ENCODE measurements at regions not wholly inside any gene's neighbourhood (a gene's known extent, or its start where the extent isn't known, plus 50 kb on each side); places are given as distances from the start of the nearest gene placed in this dataset.

DNA sequence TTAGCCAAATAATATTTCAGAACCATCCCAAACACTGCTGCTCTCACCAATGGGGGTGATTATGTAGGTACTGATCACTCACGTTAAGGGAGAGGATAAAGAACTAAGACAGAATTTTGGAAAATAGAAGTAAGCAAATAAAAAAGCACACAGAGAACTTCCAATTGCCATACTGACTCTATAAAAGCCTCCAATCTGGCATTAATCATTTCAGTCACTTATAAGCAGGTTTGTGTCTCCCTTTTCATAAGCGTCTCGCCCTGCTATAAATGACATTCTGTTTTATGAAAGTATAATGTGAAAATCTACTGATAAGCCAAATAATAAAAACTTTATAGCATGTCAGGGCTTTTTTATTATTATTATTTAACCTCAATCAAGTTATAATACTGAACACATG lies 435.2 kb downstream of the ETNK1 start:
- H3K4me2 ChIP-seq (ENCODE audit: insufficient read depth, insufficient read length, low read length) = no peak overlapping the region
- no peak overlapping the region for H2BK15ac ChIP-seq (ENCODE audit: low read depth, low read length)
- H2AFZ ChIP-seq (ENCODE audit: low read length) = no peak overlapping the region
- H3K18ac ChIP-seq (ENCODE audit: insufficient read length, low read depth, low read length) = no peak overlapping the region
- H2BK5ac ChIP-seq (ENCODE audit: insufficient read length, low read length) = no peak overlapping the region
- Mint-ChIP-seq H3K9me3 (no peaks in the 10 kb centered on the region), H3K4me3 (no peak overlapping the region), H3K36me3 (ENCODE audit: insufficient read depth in 1 of 3, low read depth in 3 of 3) (no peaks in the 10 kb centered on the region), H3K27ac (no peak overlapping the region), H3K4me1 (peaks cover 5 to 8% of the 10 kb centered on the region in 2 experiments; a peak in 2 of 4 replicates), H3K27me3 (ENCODE audit: low read depth) (no peaks in the 10 kb centered on the region)
- WGBS (ENCODE audit: extremely low coverage, insufficient read length, low lambda C conversion rate) = no CpG with 5 or more reads among the region's 3 CpGs
- no peak overlapping the region for H2BK120ac ChIP-seq (ENCODE audit: low read depth, low read length, poor library complexity, severe bottlenecking)
- TF ChIP-seq, protein P1, sequence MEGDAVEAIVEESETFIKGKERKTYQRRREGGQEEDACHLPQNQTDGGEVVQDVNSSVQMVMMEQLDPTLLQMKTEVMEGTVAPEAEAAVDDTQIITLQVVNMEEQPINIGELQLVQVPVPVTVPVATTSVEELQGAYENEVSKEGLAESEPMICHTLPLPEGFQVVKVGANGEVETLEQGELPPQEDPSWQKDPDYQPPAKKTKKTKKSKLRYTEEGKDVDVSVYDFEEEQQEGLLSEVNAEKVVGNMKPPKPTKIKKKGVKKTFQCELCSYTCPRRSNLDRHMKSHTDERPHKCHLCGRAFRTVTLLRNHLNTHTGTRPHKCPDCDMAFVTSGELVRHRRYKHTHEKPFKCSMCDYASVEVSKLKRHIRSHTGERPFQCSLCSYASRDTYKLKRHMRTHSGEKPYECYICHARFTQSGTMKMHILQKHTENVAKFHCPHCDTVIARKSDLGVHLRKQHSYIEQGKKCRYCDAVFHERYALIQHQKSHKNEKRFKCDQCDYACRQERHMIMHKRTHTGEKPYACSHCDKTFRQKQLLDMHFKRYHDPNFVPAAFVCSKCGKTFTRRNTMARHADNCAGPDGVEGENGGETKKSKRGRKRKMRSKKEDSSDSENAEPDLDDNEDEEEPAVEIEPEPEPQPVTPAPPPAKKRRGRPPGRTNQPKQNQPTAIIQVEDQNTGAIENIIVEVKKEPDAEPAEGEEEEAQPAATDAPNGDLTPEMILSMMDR (conservative IDR thresholded peaks at IDR 0.05) = no peak
- no peak for DNase-seq
- H3K79me1 ChIP-seq (ENCODE audit: insufficient read depth, low read depth, low read length, poor library complexity, severe bottlenecking) = no peaks in the 10 kb centered on the region
- no peaks in the 10 kb centered on the region for H3K23me2 ChIP-seq (ENCODE audit: insufficient read length, low read depth, low read length, poor library complexity, severe bottlenecking)
- no peak overlapping the region for H3K56ac ChIP-seq (ENCODE audit: insufficient read length, low read depth, low read length)
- H3K14ac ChIP-seq (ENCODE audit: insufficient read depth, low read length) = no peak overlapping the region
- no peak overlapping the region for H2AK5ac ChIP-seq (ENCODE audit: insufficient read length, low read length)
- no peak overlapping the region for H3K23ac ChIP-seq (ENCODE audit: insufficient read length, low read depth, low read length)
- no peak overlapping the region for H3K27ac ChIP-seq (ENCODE audit: insufficient read length, low read depth, low read length)
- H4K8ac ChIP-seq (replicated peaks; ENCODE audit: insufficient read length, low read depth, low read length) = no peak overlapping the region
- H3T11ph ChIP-seq (ENCODE audit: low read length) = no peak overlapping the region
- H3K79me2 ChIP-seq (ENCODE audit: insufficient read depth, low read length) = no peaks in the 10 kb centered on the region
- H4K5ac ChIP-seq (ENCODE audit: insufficient read length, low read depth, low read length) = no peak overlapping the region
- H2BK20ac ChIP-seq (ENCODE audit: low read depth, low read length, poor library complexity, severe bottlenecking) = no peak overlapping the region
- no peak overlapping the region for H3K9ac ChIP-seq (ENCODE audit: extremely low read depth, insufficient read length, low read length)
- H4K20me1 ChIP-seq (ENCODE audit: control insufficient read depth, insufficient read depth, insufficient read length) = no peaks in the 10 kb centered on the region
- H3K4me1 ChIP-seq (ENCODE audit: insufficient read depth, low read length) = no peaks in the 10 kb centered on the region
- H2BK12ac ChIP-seq (ENCODE audit: insufficient read length, low read depth, low read length) = no peak overlapping the region
- H4K91ac ChIP-seq (ENCODE audit: insufficient read length, low read depth, low read length) = no peak overlapping the region
- no peaks in the 10 kb centered on the region for H3K9me3 ChIP-seq (ENCODE audit: control insufficient read depth, low read depth, low read length)
- H3K4ac ChIP-seq (ENCODE audit: low read depth, low read length) = no peak overlapping the region
- H3K27me3 ChIP-seq (ENCODE audit: insufficient read depth, low read length) = no peaks in the 10 kb centered on the region
